ENCODE measurements at regions not wholly inside any gene's neighbourhood (a gene's known extent, or its start where the extent isn't known, plus 50 kb on each side); places are given as distances from the start of the nearest gene placed in this dataset.
"Not testable (repeated sequence)": the region's sequence is repeated elsewhere in the genome, so short reads cannot be mapped to it uniquely, and the experiment has no call there.

DNA sequence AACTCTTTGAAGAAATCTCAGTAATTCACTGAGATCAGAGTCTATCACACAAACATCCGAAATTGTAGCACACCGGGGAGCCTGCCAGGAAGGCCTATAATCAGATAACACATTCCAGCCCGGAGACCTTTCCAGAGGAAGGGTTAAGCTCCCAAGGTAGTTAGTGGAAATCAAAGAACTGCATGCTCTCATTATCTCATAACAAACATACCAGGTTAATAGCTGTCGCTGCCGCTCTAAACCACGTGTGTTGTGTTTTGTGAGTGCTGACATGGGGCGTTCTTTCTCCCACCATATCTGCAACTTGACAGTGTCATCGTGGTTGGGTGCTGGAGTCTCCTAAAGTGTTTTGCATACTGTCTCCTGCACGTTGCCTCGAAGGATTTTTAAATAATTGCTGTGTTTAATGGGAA is 120.7 kb upstream of the CARD11 start:
- DNase-seq, result no peak

DNA sequence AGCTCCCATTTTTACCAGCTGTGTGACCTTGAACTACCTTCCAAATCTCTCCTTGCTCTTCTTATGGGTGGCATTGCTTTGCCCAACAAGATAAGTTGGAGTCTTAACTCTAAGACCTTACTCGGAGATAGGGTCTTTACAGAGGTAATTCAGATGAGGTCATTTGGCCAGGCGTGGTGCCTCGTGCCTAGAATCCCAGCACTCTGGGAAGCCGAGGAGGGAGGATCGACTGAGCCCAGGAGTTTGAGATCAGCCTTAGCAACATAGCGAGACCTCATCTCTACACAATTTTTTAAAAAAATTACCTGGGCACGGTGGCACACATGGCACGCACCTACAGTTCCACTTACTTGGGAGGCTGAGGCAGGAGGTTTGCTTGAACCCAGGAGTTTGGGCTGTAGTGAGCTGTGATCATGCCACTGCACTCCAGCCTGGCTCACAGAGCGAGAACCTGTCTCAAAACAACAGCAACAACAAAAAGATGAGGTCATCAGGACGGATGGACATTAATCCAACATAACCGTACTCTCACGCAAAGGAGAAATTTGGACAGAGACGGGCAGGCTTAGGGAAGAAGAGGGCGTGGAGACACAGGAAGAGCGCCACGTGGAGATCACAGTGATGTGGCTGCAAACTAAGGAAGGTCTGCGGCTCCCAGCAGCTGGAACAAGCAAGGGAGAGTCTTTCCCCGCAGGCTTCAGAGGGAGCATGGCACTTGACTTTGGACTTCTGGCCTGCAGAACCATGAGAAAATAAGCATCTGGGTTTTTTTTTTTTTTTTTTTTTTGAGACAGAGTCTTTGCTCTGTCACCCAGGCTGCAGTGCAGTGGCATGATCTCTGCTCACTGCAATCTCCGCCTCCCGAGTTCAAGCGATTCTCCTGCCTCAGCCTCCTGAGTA is 122.3 kb upstream of the CARD11 start:
- DNase-seq, result no peak

DNA sequence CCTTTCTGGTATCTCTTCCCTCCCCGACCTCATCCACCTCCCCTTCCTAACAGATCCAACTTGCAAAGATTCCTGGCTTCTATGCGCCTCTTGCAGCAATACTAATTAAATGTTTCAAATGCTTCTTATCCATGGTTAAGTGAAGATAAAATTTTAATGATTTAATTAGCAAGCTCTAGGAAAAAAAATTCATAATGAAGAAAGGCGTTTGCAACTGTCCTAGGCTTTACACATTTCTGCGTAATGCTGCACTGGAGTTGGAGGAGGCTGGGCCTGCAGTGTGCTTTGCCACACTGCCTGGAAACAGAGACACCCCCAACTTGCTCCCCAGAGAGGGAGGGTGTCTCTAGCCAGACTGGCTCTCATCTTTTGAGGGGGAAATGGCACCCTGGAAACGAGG is 123.9 kb upstream of the CARD11 start:
- no peak for DNase-seq

- DNase-seq, result no peak
Measured at GRCh38 chr7:3168370-3168769, 124.7 kb upstream of the CARD11 start.

DNA sequence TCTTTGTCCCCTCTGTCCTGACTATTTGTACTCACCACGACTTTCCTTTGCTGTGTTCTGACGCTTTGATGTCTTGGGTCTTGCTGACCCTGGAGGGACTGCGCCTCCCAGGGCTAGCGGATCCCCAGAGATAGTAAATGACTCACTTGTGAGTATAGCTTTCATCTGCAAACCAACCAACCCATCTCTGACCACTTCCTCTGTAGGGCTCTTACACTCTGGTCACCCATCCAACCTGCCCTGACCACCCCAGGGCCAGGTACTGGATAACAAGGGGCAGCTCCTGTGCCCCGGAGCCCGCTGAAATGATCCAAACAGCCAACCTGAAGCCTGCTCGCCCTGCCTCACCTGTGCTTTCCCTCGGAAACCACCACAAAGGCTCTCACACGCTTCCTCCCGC is 125.2 kb upstream of the CARD11 start:
- no peak for DNase-seq

- DNase-seq, result no peak
Measured at GRCh38 chr7:3172768-3173280, 128.2 kb upstream of the SDK1 start.

DNA sequence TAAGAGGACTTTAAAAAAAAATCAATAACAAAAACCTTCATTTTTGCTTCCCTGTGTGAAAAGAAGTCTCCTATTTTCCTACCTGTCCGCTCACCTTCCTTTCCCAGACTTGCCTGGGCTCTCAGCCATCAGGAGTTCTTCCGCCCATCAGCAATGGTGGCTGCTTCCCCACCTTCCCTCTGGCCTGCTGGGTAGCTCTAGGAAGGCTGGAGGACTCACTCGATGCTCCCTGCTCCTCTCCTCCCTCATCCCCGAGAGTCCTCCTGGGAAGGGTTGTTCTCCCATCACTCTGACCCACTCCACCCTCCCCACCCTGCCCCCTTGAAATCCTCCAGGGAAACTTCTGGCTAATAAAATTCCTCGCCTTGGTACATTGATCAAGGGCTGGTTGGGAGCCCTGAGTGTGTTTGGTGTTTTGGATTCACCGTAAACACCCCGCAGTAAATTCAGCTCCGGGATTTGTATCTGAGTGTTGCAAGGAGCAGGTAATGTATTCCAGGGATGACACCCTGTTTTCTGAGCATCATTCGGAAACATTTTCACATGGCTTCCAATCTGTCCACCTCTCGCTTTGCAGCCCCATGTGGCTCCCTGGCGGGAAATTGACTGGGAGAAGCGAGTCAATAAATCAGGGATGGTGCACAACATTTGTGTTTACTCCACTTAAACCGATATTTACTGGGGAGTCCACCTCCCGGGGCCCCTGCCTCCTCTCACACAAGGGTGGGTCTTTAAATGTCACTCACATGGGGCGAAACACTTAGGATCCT is 126.4 kb upstream of the SDK1 start:
- no peak for DNase-seq

GRCh38 chr7:3175285-3175902 is 125.7 kb upstream of the SDK1 start:
- DNase-seq, result no peak

GRCh38 chr7:3176112-3177000 is 124.7 kb upstream of the SDK1 start:
- DNase-seq, result no peak

DNA sequence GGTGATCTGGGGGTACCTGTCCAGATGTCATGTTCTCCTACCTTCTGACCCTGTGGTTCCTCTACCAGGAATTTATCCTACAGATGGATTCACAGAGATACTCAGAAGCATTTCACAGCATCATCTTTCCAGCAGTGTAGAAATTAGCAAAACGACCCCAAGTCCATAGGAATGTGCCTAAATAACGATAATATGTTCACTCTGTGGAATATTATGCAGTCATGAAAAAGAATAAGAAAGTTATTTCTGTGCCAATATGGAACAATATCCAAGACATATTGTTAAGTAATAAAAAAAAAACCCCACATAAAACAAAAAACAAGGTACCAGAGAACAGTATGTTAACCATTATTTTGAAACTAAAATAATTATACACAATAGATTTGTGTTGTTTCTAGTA is 123.8 kb upstream of the SDK1 start:
- DNase-seq, result no peak

GRCh38 chr7:3179456-3179855 is 121.6 kb upstream of the SDK1 start:
- no peak for DNase-seq

GRCh38 chr7:3180604-3181003 is 120.4 kb upstream of the SDK1 start:
- DNase-seq, result no peak

DNA sequence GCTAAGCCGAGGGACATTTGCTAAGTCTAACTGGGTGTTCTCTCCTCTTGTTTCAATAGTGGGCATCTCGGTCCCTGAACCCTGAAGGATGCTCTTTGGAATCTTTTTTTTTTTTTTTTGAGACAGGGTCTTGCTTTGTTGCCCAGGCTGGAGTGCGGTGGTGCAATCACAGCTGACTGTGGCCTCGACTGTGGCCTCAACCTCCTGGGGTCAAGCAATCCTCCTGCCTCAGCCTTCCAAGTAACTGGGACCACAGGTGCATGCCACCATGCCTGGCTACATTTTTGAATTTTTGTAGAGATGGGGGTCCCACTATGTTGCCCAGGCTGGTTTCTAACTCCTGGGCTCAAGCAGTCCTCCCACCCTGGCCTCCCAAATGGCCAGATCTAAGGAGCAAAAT is 119.0 kb upstream of the SDK1 start:
- not testable (repeated sequence) for DNase-seq

DNA sequence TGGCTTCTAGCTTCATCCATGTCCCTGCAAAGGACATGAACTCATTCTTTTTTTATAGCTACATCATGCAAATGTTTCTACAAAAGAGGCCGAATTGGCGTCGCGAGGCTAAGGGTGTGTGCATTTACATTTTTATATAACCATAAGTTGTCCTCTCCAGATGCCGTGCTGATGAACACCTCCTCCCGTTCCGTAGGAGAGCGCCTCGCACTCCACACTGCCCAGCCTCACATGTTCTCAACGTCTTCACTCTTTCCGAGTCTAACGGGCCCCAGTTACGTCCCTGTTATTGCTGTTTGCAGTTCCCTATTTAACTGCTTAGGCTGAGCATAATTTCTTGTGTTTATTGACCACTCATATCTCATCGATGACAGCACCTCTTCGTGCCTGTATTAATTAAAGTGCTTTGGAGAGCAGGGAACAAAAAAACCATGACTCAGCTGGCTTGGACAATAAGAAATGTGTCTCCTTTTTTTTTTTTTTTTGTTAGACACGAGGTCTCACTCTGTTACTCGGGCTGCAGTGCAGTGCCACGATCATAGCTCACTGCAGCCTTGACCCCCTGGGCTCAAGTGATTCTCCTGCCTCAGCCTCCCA is 113.5 kb upstream of the SDK1 start:
- DNase-seq, result no peak

GRCh38 chr7:3188946-3189345 is 112.1 kb upstream of the SDK1 start:
- DNase-seq, result no peak

GRCh38 chr7:3191548-3191947 is 109.5 kb upstream of the SDK1 start:
- DNase-seq, result no peak

- DNase-seq, result no peak
Measured at GRCh38 chr7:3192669-3193068, 108.4 kb upstream of the SDK1 start.

- DNase-seq, result no peak
Measured at GRCh38 chr7:3193379-3194120, 107.5 kb upstream of the SDK1 start.

- no peak for DNase-seq
Measured at GRCh38 chr7:3194501-3195141, 106.4 kb upstream of the SDK1 start.

GRCh38 chr7:3195160-3195559 is 105.9 kb upstream of the SDK1 start:
- DNase-seq, result no peak
